ENCODE measurements at regions not wholly inside any gene's neighbourhood (a gene's known extent, or its start where the extent isn't known, plus 50 kb on each side); places are given as distances from the start of the nearest gene placed in this dataset.
"Not testable (repeated sequence)": the region's sequence is repeated elsewhere in the genome, so short reads cannot be mapped to it uniquely, and the experiment has no call there.

DNA sequence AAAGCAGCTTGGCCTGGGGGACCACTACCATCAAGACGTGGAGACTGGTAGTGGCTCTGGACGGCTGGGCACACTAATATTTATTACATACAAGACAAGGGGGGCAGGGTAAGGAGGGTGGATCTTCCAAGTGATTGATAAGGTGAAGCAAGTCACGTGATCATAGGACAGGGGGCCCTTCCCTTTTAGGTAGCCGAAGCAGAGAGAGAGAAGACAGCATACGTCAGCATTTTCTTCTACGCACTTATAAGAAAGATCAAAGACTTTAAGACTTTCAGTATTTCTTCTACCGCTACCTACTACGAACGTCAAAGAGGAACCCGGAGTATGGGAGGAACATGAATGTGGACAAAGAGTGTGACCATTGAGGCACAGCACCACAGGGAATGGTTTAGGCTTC lies 307.9 kb downstream of the RPIA start:
- H3K27me3 Mint-ChIP-seq: peaks cover 2 to 13% (median 10%) of the 10 kb centered on the region in 5 donors
- POLR2A ChIA-PET: no interaction called here
- no peaks in the 10 kb centered on the region for H3K4me1 Mint-ChIP-seq
- no peak overlapping the region for H3K4me3 Mint-ChIP-seq
- ATAC-seq (no peak), DNase-seq (no peak)
- H3K36me3 Mint-ChIP-seq: no peaks in the 10 kb centered on the region
- no peaks in the 10 kb centered on the region for H3K9me3 Mint-ChIP-seq
- H3K27ac Mint-ChIP-seq: no peak overlapping the region

- H3K9me3 Mint-ChIP-seq: no peaks in the 10 kb centered on the region
- H3K4me3 Mint-ChIP-seq: no peak overlapping the region
- peaks cover 2 to 15% (median 8%) of the 10 kb centered on the region in 5 donors for H3K27me3 Mint-ChIP-seq
- no peaks in the 10 kb centered on the region for H3K4me1 Mint-ChIP-seq
- no peaks in the 10 kb centered on the region for H3K36me3 Mint-ChIP-seq
- POLR2A ChIA-PET: no interaction called here
- no peak overlapping the region for H3K27ac Mint-ChIP-seq
- no peak for DNase-seq
- ATAC-seq: no peak
Measured at GRCh38 chr2:89000235-89000634, 308.8 kb downstream of the RPIA start.

- DNase-seq, POLR2A ChIA-PET, ATAC-seq, H3K4me3 Mint-ChIP-seq, H3K4me1 Mint-ChIP-seq, H3K27me3 Mint-ChIP-seq, H3K27ac Mint-ChIP-seq: not testable (repeated sequence)
- peaks cover 0 to 11% (median 6%) of the 10 kb centered on the region in 9 donors for H3K9me3 Mint-ChIP-seq
- peaks cover 0 to 11% (median 0%) of the 10 kb centered on the region in 3 donors for H3K36me3 Mint-ChIP-seq
Measured at GRCh38 chr2:89004238-89004637, 312.8 kb downstream of the RPIA start.

- H3K27me3 Mint-ChIP-seq, POLR2A ChIA-PET, H3K4me1 Mint-ChIP-seq, DNase-seq, H3K9me3 Mint-ChIP-seq, H3K36me3 Mint-ChIP-seq, H3K27ac Mint-ChIP-seq, H3K4me3 Mint-ChIP-seq, ATAC-seq: not testable (repeated sequence)
Measured at GRCh38 chr2:89020566-89020965, 329.1 kb downstream of the RPIA start.

DNA sequence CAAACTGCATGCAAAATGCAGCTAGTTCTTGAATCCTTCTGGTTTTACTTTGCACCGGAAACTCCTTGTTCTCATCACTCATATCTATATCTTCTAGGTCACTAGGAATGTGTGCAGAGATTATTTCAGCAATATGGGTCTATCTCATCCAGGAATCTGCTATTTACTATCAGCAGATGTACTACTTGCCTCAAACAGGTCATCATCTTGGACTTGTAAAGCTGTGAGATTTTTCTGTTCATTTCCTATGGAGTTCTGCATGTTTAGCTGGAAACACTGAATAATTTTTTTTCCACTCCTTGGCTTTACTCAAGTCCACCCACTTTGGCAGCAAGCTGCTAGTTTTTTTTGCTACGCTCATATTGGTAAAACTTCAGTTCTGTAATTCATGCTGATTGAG lies 334.8 kb downstream of the RPIA start:
- H3K4me3 Mint-ChIP-seq, H3K36me3 Mint-ChIP-seq, H3K27ac Mint-ChIP-seq, DNase-seq, H3K9me3 Mint-ChIP-seq, H3K27me3 Mint-ChIP-seq, POLR2A ChIA-PET, H3K4me1 Mint-ChIP-seq, ATAC-seq: not testable (repeated sequence)

- H3K36me3 Mint-ChIP-seq, DNase-seq, ATAC-seq, H3K4me1 Mint-ChIP-seq, H3K27me3 Mint-ChIP-seq, POLR2A ChIA-PET, H3K4me3 Mint-ChIP-seq, H3K27ac Mint-ChIP-seq, H3K9me3 Mint-ChIP-seq: not testable (repeated sequence)
Measured at GRCh38 chr2:89027115-89027514, 335.6 kb downstream of the RPIA start.

DNA sequence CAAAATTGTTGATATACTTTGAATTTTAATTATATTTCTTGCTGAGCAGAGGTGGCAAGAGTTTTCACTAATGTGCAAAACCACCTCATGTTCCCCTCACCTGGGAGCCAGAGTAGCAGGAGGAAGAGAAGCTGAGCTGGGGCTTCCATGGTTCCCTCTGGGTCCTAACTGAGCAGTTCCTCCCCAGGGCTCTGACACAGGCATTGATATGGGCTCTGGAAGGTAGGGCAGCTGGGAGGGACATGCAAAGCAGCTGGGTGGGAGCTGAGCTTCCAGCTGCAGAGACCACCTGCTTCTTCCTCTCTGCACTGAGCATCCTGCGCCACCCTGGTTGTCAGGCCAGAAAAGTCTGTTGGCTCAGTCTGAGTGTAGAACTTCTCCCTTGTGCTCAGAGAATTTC lies 336.1 kb downstream of the RPIA start:
- H3K27me3 Mint-ChIP-seq, ATAC-seq, H3K36me3 Mint-ChIP-seq, DNase-seq, H3K4me3 Mint-ChIP-seq, POLR2A ChIA-PET, H3K27ac Mint-ChIP-seq, H3K9me3 Mint-ChIP-seq, H3K4me1 Mint-ChIP-seq: not testable (repeated sequence)

DNA sequence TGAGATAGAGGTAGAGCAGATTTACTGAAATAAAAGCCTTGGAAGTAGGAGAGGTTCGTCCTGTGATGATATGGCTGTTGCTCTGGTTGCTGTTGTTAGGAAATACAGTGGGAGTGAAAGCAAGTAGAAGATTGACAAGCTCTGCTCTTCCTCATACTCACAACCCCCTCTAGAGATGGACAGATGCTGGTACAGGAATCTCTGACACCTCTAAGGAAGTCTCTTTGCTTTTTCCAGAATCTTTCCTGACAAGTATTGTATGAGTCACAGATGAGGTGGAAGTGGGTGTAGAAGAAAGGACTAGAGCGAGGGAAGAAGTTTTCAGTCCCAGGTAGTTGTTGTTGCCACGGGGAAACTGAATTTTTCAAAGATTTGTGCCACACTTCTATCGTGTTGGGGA lies 337.8 kb downstream of the RPIA start:
- H3K4me1 Mint-ChIP-seq, H3K36me3 Mint-ChIP-seq, H3K9me3 Mint-ChIP-seq, ATAC-seq, H3K27ac Mint-ChIP-seq, POLR2A ChIA-PET, DNase-seq, H3K27me3 Mint-ChIP-seq, H3K4me3 Mint-ChIP-seq: not testable (repeated sequence)

- H3K27ac Mint-ChIP-seq, H3K4me1 Mint-ChIP-seq, POLR2A ChIA-PET, H3K27me3 Mint-ChIP-seq, H3K4me3 Mint-ChIP-seq, H3K36me3 Mint-ChIP-seq, H3K9me3 Mint-ChIP-seq: not testable (repeated sequence)
- DNase-seq (peak in 4 of 10 donors; percentile 3 to 28 (median 8)), ATAC-seq (peak in 1 of 2 donors; percentile 16)
Measured at GRCh38 chr2:89048138-89049066, 356.9 kb downstream of the RPIA start.

- DNase-seq, H3K9me3 Mint-ChIP-seq, POLR2A ChIA-PET, H3K4me1 Mint-ChIP-seq, H3K27me3 Mint-ChIP-seq, ATAC-seq, H3K4me3 Mint-ChIP-seq, H3K27ac Mint-ChIP-seq, H3K36me3 Mint-ChIP-seq: not testable (repeated sequence)
Measured at GRCh38 chr2:89058616-89059015, 367.1 kb downstream of the RPIA start.

DNA sequence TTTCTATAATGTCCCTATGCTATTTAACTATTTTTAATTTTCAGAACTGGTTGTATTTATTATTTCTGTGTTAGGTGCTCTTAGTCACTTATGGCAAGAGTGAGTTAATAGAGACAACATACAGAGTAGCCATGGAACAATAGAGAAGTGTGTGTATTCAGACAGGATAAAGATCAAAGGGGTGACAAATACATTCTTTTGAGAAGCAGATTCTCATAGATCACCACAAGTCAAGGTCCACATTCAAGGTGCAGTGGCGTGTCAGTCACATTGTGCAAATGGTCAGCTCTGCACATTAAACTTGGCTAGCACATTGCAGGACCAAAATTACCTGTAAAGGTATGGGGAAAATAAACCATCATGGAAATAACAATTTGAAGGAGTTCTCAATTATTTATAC lies 369.7 kb downstream of the RPIA start:
- not testable (repeated sequence) for H3K36me3 Mint-ChIP-seq

DNA sequence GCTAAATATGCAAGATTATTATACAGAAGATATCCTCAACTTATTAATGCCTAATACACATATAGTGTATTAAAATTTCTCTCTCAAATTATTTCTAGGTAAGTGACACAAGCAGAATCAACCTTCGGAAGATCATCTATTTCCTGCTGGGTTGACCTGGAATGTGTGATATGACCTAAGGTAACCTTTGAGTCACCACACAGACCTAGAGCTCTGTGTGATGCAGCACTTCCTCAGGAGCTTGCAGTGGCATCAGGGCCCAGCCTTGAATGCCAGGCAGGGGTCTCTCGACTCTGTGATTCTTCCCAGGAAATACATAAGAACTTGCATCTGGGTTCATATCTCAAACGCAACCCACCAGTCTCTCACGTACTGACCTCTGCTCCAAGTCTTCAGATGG lies 385.3 kb downstream of the RPIA start:
- H3K36me3 Mint-ChIP-seq, H3K9me3 Mint-ChIP-seq, H3K27me3 Mint-ChIP-seq, H3K4me1 Mint-ChIP-seq, DNase-seq, H3K27ac Mint-ChIP-seq, H3K4me3 Mint-ChIP-seq, POLR2A ChIA-PET, ATAC-seq: not testable (repeated sequence)

More for the DNA sequence above, 369.7 kb downstream of the RPIA start:
- DNase-seq, POLR2A ChIA-PET, H3K9me3 Mint-ChIP-seq, H3K4me3 Mint-ChIP-seq, ATAC-seq, H3K27me3 Mint-ChIP-seq, H3K27ac Mint-ChIP-seq, H3K4me1 Mint-ChIP-seq: not testable (repeated sequence)

DNA sequence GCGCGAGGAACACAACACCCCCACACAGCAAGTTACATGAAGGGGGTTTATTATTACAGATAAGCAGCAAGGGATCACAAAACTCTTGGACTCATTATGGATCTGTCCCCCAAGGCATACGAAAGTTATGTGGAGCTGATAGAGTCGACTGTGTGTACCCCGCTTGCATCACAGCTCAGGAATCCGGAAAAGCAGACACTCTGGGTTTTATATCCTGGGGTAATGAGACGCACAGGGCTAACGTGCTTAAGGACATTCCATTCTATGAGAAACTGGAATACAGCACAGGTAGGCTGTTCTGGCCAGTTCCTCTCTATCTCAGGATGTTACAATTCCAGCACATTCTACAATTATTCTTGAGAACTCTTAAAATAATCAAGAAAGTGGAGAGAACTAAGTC lies 401.4 kb downstream of the RPIA start:
- H3K27me3 Mint-ChIP-seq, H3K4me1 Mint-ChIP-seq, H3K4me3 Mint-ChIP-seq, ATAC-seq, DNase-seq, H3K27ac Mint-ChIP-seq, H3K36me3 Mint-ChIP-seq, H3K9me3 Mint-ChIP-seq, POLR2A ChIA-PET: not testable (repeated sequence)

DNA sequence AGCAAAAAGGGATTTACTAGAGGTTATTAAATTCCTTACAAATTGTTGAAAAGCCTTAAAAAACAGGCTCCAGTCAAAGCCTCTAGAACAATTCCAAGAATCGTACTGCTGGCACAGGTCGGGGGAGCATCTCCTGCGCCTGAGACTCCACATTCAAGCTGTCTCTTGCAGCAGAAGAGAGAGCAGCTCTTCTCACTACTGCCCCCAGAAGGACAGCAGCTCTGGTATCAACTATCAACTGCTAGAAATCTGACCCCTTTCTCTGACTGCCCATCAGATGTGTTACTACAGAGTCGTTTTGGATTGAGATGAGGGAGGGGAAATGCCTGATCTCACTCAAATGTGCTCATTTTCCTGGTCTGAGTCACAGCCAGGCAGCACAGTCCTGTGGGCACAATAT lies 403.6 kb downstream of the RPIA start:
- H3K9me3 Mint-ChIP-seq, H3K4me3 Mint-ChIP-seq, H3K4me1 Mint-ChIP-seq, H3K27me3 Mint-ChIP-seq, H3K27ac Mint-ChIP-seq, POLR2A ChIA-PET, ATAC-seq, H3K36me3 Mint-ChIP-seq, DNase-seq: not testable (repeated sequence)

Data from naive thymus-derived CD8-positive, alpha-beta T cell (primary cell).